Thyroid gland (tissue), 4 donors: ENCODE measurements at regions not wholly inside any gene's neighbourhood (a gene's known extent, or its start where the extent isn't known, plus 50 kb on each side); places are given as distances from the start of the nearest gene placed in this dataset.

Experiments
- DNase-seq, 2 donors: peaks; one replicate each; pipeline ENCODE4 v3.0.0-alpha.2; 2019
- H3K27ac ChIP-seq, 3 donors: fragments of 200-600 bp; sonication (generic); 1 replicate in 2 of 3; 2 replicates in 1 of 3; pipeline ENCODE4 v1.5.1; 2016 to 2019; ENCODE audit warnings: mild to moderate bottlenecking in 1 of 3, moderate library complexity in 1 of 3
- H3K27me3 ChIP-seq: fragments of 200-600 bp; sonication (generic); one replicate; pipeline ENCODE4 v1.5.1; 2019
- H3K36me3 ChIP-seq, 2 donors: fragments of 200-600 bp; sonication (generic); one replicate each; pipeline ENCODE4 v1.5.1; 2016 to 2019
- H3K4me1 ChIP-seq, 2 donors: fragments of 200-600 bp; sonication (generic); one replicate each; pipeline ENCODE4 v1.5.1; 2017 to 2019
- H3K4me3 ChIP-seq, 3 donors: fragments of 200-600 bp; sonication (generic); replicated peaks in 1 of 3; 1 replicate in 2 of 3; 2 replicates in 1 of 3; pipeline ENCODE4 v1.5.1; 2016; ENCODE audit warnings: mild to moderate bottlenecking in 1 of 3
- H3K9me3 ChIP-seq: fragments of 200-600 bp; sonication (generic); one replicate; pipeline ENCODE4 v1.5.1; 2017
- POLR2A ChIP-seq, 2 donors: fragments of 450-650 bp; IDR thresholded peaks; one replicate each; pipeline ENCODE4 v1.6.1; 2017; ENCODE audit warnings: antibody characterized with exemption in 2 of 2, mild to moderate bottlenecking in 2 of 2, moderate library complexity in 1 of 2
- WGBS, 2 donors: methylation state at CpG; one replicate each; pipeline ENCODE4 v1.1.5; 2017; 5-methylcytosine and 5-hydroxymethylcytosine counted together
- intact Hi-C: fragments of 100-400 bp; cut with DNase I; formaldehyde crosslinking; loops from one replicate; pipeline ENCODE4 v1.15.1; 2023
- TF ChIP-seq, protein P1 (sequence below), 6 experiments: fragments of 200-600 bp in 3 of 6; fragments of 450-650 bp in 3 of 6; sonication (generic) in 3 of 6; IDR thresholded peaks; one replicate each; pipeline ENCODE4 v1.5.1; 2016 to 2019; ENCODE audit warnings: antibody characterized with exemption in 6 of 6, mild to moderate bottlenecking in 2 of 6, inconsistent platforms in 1 of 6, moderate library complexity in 1 of 6

DNA sequence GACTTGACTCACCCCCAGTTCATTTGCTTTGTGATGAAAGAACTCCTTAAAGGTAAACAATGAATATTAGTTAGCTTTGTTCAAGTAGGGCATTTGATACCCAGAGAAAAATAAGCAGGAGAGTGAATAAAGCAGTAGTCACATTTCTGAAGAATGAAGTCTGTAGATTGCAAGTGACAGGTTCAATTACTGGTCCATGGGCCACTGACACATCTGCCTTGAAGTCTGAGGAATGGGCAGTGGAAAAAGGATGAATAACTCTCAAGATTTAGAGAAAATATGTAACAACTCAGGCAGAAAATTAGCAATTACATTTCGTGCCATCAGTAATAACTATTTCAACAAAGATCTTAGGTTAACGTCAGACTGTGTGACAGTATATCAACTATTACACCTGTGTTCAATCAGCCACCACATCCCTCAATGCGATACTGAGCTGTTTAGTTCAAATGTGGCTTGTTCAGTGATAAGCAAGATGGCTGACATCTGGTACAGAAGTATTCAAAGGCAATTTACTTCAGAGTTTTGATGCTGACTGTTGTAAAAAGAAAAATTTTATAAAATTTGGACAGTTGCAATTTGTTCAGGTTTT lies 1890.7 kb upstream of the NUDT12 start:
- Histone ChIP-seq H3K4me1 (no peaks in the 10 kb centered on the region), H3K27ac (no peak overlapping the region), H3K27me3 (no peaks in the 10 kb centered on the region), H3K36me3 (no peaks in the 10 kb centered on the region), H3K4me3 (no peak overlapping the region), H3K9me3 (no peaks in the 10 kb centered on the region)
- WGBS, 2 donors = 69 to 81% methylated on average over 3 of the region's 3 CpGs
- TF ChIP-seq, protein P1, sequence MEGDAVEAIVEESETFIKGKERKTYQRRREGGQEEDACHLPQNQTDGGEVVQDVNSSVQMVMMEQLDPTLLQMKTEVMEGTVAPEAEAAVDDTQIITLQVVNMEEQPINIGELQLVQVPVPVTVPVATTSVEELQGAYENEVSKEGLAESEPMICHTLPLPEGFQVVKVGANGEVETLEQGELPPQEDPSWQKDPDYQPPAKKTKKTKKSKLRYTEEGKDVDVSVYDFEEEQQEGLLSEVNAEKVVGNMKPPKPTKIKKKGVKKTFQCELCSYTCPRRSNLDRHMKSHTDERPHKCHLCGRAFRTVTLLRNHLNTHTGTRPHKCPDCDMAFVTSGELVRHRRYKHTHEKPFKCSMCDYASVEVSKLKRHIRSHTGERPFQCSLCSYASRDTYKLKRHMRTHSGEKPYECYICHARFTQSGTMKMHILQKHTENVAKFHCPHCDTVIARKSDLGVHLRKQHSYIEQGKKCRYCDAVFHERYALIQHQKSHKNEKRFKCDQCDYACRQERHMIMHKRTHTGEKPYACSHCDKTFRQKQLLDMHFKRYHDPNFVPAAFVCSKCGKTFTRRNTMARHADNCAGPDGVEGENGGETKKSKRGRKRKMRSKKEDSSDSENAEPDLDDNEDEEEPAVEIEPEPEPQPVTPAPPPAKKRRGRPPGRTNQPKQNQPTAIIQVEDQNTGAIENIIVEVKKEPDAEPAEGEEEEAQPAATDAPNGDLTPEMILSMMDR (IDR thresholded peaks at IDR 0.05) = no peak
- no peak for TF ChIP-seq POLR2A (IDR thresholded peaks at IDR 0.05)
- intact Hi-C loops = no loop called here
- DNase-seq = no peak

DNA sequence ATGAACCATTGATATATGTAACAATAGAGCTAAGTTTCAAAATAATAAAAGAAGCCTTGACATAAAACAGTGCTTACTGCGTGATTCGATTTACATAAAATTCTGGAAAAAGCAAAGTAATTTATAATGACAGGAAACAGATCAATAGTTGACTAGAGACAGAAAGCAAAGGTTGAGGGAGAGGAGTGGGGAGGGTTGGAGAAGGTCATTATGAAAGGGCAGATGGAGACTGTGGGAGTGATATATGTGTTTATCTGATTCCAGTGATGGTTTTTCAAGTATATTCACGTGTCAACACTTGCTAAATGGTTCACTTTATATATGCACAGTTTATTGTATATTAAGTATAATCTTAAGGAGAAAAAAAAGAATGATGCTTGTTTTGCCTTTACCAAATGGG lies 1885.7 kb upstream of the NUDT12 start:
- DNase-seq = no peak
- H3K27ac ChIP-seq = no peak overlapping the region
- 80 to 82% methylated on average over 3 of the region's 3 CpGs for WGBS, 2 donors
- intact Hi-C loops = no loop called here
- H3K9me3 ChIP-seq = no peaks in the 10 kb centered on the region
- TF ChIP-seq, protein P1 (IDR thresholded peaks at IDR 0.05) = no peak
- TF ChIP-seq POLR2A (IDR thresholded peaks at IDR 0.05) = no peak
- H3K4me1 ChIP-seq = no peaks in the 10 kb centered on the region
- no peaks in the 10 kb centered on the region for H3K36me3 ChIP-seq
- H3K27me3 ChIP-seq = no peaks in the 10 kb centered on the region
- no peak overlapping the region for H3K4me3 ChIP-seq

DNA sequence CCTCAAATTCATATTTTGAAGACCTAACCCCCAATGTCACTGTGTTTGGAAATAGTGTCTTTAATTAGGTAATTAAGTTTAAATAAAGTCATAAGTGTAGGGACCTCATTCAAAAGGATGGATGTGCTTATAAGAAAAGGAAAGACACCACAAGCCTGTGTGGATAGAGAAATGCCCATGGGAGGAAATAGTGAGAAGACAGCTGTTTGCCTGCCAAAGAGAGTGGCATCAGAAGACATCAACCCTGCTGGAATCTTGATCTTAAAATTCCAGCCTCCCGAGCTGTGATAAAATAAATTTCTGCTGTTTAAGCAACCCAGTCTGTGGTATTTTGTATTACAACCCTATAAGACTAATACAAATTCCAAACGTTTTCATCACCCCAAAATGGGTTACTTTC lies 1867.9 kb upstream of the NUDT12 start:
- Histone ChIP-seq H3K27me3 (no peaks in the 10 kb centered on the region), H3K36me3 (no peaks in the 10 kb centered on the region), H3K4me3 (no peak overlapping the region), H3K9me3 (no peaks in the 10 kb centered on the region), H3K4me1 (no peaks in the 10 kb centered on the region), H3K27ac (no peak overlapping the region)
- intact Hi-C loops = no loop called here
- no peak for TF ChIP-seq POLR2A (IDR thresholded peaks at IDR 0.05)
- TF ChIP-seq, protein P1 (IDR thresholded peaks at IDR 0.05) = no peak
- DNase-seq = no peak
- 58 to 59% methylated on average over 2 of the region's 2 CpGs for WGBS, 2 donors

DNA sequence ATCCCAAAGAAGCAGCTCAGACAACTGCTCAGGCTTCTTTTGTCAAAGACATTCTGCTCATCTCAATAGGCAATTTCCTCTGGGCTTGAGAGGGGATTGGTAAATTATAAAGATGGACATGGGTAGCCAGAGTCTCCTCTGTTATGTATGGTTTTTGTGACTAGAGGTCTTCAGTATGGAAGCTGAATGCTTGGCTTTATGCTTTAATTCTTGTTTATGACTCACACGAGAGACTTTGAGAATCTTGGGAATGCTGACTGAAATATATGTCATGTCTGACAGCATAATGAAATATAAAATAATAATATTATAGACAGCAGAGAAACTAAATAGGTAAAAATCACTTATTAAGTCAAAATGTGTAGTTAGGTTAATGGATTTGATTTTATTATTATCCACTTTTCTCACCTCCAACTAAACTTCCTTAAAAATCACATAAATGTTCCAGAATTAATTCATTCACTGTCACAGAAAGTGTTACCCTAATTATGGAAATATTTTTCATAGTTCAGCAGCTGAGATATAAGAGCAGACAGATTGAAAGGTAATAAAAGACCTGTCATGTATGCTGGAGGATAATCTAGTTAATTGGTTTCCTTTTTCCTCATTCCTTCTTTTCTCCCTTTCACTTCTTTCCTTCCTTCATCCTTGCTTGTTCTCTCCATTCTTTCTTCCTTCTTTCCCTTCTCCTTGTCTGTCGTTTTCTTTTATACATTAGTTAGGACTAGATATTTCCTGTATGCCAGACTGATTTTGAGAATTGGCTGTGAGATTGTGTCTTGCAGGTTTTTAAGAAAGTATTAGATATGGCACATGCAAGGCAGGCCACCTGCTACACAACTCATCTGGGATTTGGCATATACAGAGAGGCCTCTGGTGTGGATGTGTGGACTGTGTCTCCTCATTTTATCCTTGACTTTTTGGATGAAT lies 1866.1 kb upstream of the NUDT12 start:
- 82 to 85% methylated on average over 2 of the region's 2 CpGs for WGBS, 2 donors
- no peaks in the 10 kb centered on the region for H3K27me3 ChIP-seq
- no peaks in the 10 kb centered on the region for H3K4me1 ChIP-seq
- H3K36me3 ChIP-seq = no peaks in the 10 kb centered on the region
- DNase-seq = no peak
- H3K4me3 ChIP-seq = no peak overlapping the region
- intact Hi-C loops = no loop called here
- H3K9me3 ChIP-seq = no peaks in the 10 kb centered on the region
- no peak overlapping the region for H3K27ac ChIP-seq
- TF ChIP-seq, protein P1 (IDR thresholded peaks at IDR 0.05) = no peak
- no peak for TF ChIP-seq POLR2A (IDR thresholded peaks at IDR 0.05)

DNA sequence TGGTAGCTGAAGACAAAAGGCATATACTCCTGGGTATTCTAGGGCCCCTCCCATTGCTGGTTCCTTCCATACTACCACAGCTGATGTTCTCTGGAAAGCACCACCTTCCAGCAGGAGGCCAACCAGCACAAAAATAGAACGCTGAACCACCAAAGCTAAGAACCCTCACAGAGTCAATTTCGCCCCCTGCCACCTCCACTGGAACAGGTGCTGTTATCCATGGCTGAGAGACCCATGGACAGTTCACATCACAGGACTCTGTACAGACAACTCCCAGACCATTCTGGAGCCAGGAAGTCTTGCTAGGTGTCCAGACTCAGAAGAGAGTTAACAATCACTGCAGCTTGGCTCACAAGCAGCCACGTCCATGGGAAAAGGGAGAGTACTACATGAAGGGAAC lies 1851.5 kb upstream of the NUDT12 start:
- Histone ChIP-seq H3K4me3 (no peak overlapping the region), H3K27ac (no peak overlapping the region), H3K4me1 (no peaks in the 10 kb centered on the region), H3K36me3 (no peaks in the 10 kb centered on the region), H3K27me3 (no peaks in the 10 kb centered on the region), H3K9me3 (no peaks in the 10 kb centered on the region)
- DNase-seq = no peak
- 75 to 96% methylated on average over 3 of the region's 3 CpGs for WGBS, 2 donors
- intact Hi-C loops = no loop called here
- TF ChIP-seq, protein P1 (IDR thresholded peaks at IDR 0.05) = no peak
- TF ChIP-seq POLR2A (IDR thresholded peaks at IDR 0.05) = no peak
